BJ (cell line): ENCODE measurements at regions not wholly inside any gene's neighbourhood (a gene's known extent, or its start where the extent isn't known, plus 50 kb on each side); places are given as distances from the start of the nearest gene placed in this dataset.
"Not testable (repeated sequence)": the region's sequence is repeated elsewhere in the genome, so short reads cannot be mapped to it uniquely, and the experiment has no call there.

Experiments used
- CTCF ChIA-PET: fragments of 350-600 bp; formaldehyde crosslinking; extraction: SDS; loops from one replicate; lab custom pipeline; 2021; ENCODE audit warnings: antibody characterized with exemption, inconsistent platforms; lab: Yijun Ruan, JAX
- POLR2A ChIA-PET: fragments of 300-600 bp; sonication (Branson Sonifier 250); formaldehyde crosslinking; extraction: SDS; loops from one replicate; lab custom pipeline; 2021; ENCODE audit warnings: antibody characterized with exemption; lab: Charles Lee
- DNase-seq: peaks from one replicate; pipeline ENCODE4 v3.0.0-alpha.2; 2011; ENCODE audit warnings: low read depth
- H3K27me3 ChIP-seq: 2 replicates; pipeline ENCODE4 v1.6.0; 2011; ENCODE audit warnings: low read length; ENCODE audit not compliant: control insufficient read depth, insufficient read depth
- H3K36me3 ChIP-seq: 2 replicates; pipeline ENCODE4 v1.5.1; 2011; ENCODE audit warnings: low read length; ENCODE audit not compliant: control insufficient read depth, insufficient read depth
- H3K4me3 ChIP-seq: 2 replicates; pipeline ENCODE4 v1.5.1; 2011; ENCODE audit warnings: low read depth, mild to moderate bottlenecking, control low read depth, low read length
- TF ChIP-seq, protein P1 (sequence below): IDR thresholded peaks from 2 replicates; pipeline ENCODE4 v1.5.1; 2011; ENCODE audit warnings: low read depth, mild to moderate bottlenecking, control low read depth, inconsistent platforms, low read length, moderate library complexity; ENCODE audit not compliant: insufficient read depth

GRCh38 chr13:54033323-54033861 is 1004.8 kb downstream of the OLFM4 start:
- POLR2A ChIA-PET, result no interaction called here

DNA sequence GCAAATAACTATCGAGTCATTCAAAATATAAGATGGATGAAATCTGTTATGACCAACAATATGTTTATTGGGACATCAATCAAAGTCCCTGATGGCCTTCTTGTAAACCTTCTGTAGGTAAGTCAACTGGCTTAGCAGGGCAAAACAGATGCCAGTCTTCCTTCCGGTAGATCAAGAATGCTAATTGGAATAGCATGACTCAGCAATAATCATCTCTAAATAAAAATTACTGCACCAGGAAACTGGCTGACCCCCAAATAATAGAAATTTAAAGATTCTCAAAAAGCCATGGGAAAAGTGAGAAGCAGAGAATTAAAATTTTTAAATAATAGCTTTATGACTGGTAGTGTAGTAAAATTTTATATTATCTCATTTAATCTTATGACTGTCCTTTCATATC is 1005.4 kb downstream of the OLFM4 start:
- TF ChIP-seq, protein P1, sequence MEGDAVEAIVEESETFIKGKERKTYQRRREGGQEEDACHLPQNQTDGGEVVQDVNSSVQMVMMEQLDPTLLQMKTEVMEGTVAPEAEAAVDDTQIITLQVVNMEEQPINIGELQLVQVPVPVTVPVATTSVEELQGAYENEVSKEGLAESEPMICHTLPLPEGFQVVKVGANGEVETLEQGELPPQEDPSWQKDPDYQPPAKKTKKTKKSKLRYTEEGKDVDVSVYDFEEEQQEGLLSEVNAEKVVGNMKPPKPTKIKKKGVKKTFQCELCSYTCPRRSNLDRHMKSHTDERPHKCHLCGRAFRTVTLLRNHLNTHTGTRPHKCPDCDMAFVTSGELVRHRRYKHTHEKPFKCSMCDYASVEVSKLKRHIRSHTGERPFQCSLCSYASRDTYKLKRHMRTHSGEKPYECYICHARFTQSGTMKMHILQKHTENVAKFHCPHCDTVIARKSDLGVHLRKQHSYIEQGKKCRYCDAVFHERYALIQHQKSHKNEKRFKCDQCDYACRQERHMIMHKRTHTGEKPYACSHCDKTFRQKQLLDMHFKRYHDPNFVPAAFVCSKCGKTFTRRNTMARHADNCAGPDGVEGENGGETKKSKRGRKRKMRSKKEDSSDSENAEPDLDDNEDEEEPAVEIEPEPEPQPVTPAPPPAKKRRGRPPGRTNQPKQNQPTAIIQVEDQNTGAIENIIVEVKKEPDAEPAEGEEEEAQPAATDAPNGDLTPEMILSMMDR, result no peak
- no peaks in the 10 kb centered on the region for H3K36me3 ChIP-seq
- no peak for DNase-seq
- H3K4me3 ChIP-seq, result no peak overlapping the region
- H3K27me3 ChIP-seq, result no peaks in the 10 kb centered on the region
- CTCF ChIA-PET, result no interaction called here
- POLR2A ChIA-PET, result no interaction called here

More at GRCh38 chr13:54033323-54033861, 1004.8 kb downstream of the OLFM4 start:
- DNase-seq, result no peak
- no peaks in the 10 kb centered on the region for H3K36me3 ChIP-seq
- TF ChIP-seq, protein P1, result no peak
- no peaks in the 10 kb centered on the region for H3K27me3 ChIP-seq
- no peak overlapping the region for H3K4me3 ChIP-seq
- CTCF ChIA-PET, result no interaction called here

- DNase-seq, H3K4me3 ChIP-seq, H3K27me3 ChIP-seq, H3K36me3 ChIP-seq, POLR2A ChIA-PET: not testable (repeated sequence)
- CTCF ChIA-PET, result interaction anchor here (0.6 kb wide), 1 partner anchor 101 kb away, joined by 3 read pairs; no protein-coding TSS in a partner anchor
Measured at GRCh38 chr13:54057416-54057815, 1028.8 kb downstream of the OLFM4 start.

GRCh38 chr13:54069958-54070357 is 1041.3 kb downstream of the OLFM4 start:
- H3K4me3 ChIP-seq, DNase-seq, H3K36me3 ChIP-seq, CTCF ChIA-PET, POLR2A ChIA-PET, H3K27me3 ChIP-seq: not testable (repeated sequence)

DNA sequence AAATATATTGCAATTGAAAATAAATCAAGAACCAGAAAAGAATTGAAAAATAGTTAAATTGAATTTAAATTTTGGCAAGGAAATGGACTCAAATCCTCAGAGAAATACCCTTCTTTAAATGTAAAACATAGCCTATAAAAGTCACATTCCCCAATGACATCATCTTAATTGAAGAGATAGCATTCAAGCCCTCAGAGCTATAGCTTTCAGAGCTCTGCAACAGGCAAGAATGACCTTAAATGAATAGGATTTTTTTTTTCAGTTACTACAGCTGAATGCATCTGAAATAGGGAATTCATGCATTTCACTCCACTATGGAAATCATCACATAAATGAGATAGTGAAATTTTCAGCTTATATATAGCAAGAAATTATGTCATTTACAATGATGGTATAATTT is 1049.0 kb downstream of the OLFM4 start:
- Histone ChIP-seq H3K36me3 (no peaks in the 10 kb centered on the region), H3K4me3 (no peak overlapping the region), H3K27me3 (no peaks in the 10 kb centered on the region)
- TF ChIP-seq, protein P1, result no peak
- ChIA-PET CTCF (no interaction called here), POLR2A (no interaction called here)
- DNase-seq, result no peak

GRCh38 chr13:54078271-54078870 is 1049.8 kb downstream of the OLFM4 start:
- Histone ChIP-seq H3K36me3 (no peaks in the 10 kb centered on the region), H3K27me3 (no peaks in the 10 kb centered on the region), H3K4me3 (no peak overlapping the region)
- ChIA-PET CTCF (no interaction called here), POLR2A (no interaction called here)
- DNase-seq, result no peak
- TF ChIP-seq, protein P1, result no peak

GRCh38 chr13:54082309-54082708 is 1053.7 kb downstream of the OLFM4 start:
- H3K27me3 ChIP-seq, H3K36me3 ChIP-seq, POLR2A ChIA-PET, CTCF ChIA-PET, DNase-seq, H3K4me3 ChIP-seq: not testable (repeated sequence)
